ENCODE measurements at regions not wholly inside any gene's neighbourhood (a gene's known extent, or its start where the extent isn't known, plus 50 kb on each side); places are given as distances from the start of the nearest gene placed in this dataset.
"Not testable (repeated sequence)": the region's sequence is repeated elsewhere in the genome, so short reads cannot be mapped to it uniquely, and the experiment has no call there.

GRCh38 chr9:104323967-104324694 lies 179.9 kb upstream of the OR13F1 start:
- DNase-seq (ENCODE audit: low spot score): not testable (repeated sequence)

- no peak for DNase-seq (ENCODE audit: low spot score)
Observed at GRCh38 chr9:104326912-104327311, 177.2 kb upstream of the OR13F1 start.

GRCh38 chr9:104329245-104329644 lies 174.8 kb upstream of the OR13F1 start:
- no peak for DNase-seq (ENCODE audit: low spot score)

GRCh38 chr9:104330841-104331240 lies 173.2 kb upstream of the OR13F1 start:
- no peak for DNase-seq (ENCODE audit: low spot score)

GRCh38 chr9:104334549-104334948 lies 169.5 kb upstream of the OR13F1 start:
- DNase-seq (ENCODE audit: low spot score): no peak

- no peak for DNase-seq (ENCODE audit: low spot score)
Observed at GRCh38 chr9:104339692-104340091, 164.4 kb upstream of the OR13F1 start.

- no peak for DNase-seq (ENCODE audit: low spot score)
Observed at GRCh38 chr9:104342552-104342951, 161.5 kb upstream of the OR13F1 start.

- peak; percentile 76 for DNase-seq (ENCODE audit: low spot score)
Observed at GRCh38 chr9:104345061-104345460, 159.0 kb upstream of the OR13F1 start.

GRCh38 chr9:104350541-104350940 lies 153.5 kb upstream of the OR13F1 start:
- DNase-seq (ENCODE audit: low spot score): peak; percentile 56

GRCh38 chr9:104351726-104352125 lies 152.3 kb upstream of the OR13F1 start:
- DNase-seq (ENCODE audit: low spot score): no peak

GRCh38 chr9:104361207-104361606 lies 142.9 kb upstream of the OR13F1 start:
- DNase-seq (ENCODE audit: low spot score): no peak

GRCh38 chr9:104362912-104363472 lies 141.1 kb upstream of the OR13F1 start:
- no peak for DNase-seq (ENCODE audit: low spot score)

GRCh38 chr9:104367507-104367906 lies 136.6 kb upstream of the OR13F1 start:
- no peak for DNase-seq (ENCODE audit: low spot score)

GRCh38 chr9:104368318-104368717 lies 135.7 kb upstream of the OR13F1 start:
- DNase-seq (ENCODE audit: low spot score): not testable (repeated sequence)

GRCh38 chr9:104374711-104375110 lies 129.4 kb upstream of the OR13F1 start:
- no peak for DNase-seq (ENCODE audit: low spot score)

GRCh38 chr9:104386013-104386412 lies 118.0 kb upstream of the OR13F1 start:
- DNase-seq (ENCODE audit: low spot score): peak; percentile 28

GRCh38 chr9:104386425-104387069 lies 117.5 kb upstream of the OR13F1 start:
- DNase-seq (ENCODE audit: low spot score): peak; percentile 61

GRCh38 chr9:104388071-104388470 lies 116.0 kb upstream of the OR13F1 start:
- DNase-seq (ENCODE audit: low spot score): no peak

GRCh38 chr9:104389341-104389740 lies 114.7 kb upstream of the OR13F1 start:
- DNase-seq (ENCODE audit: low spot score): peak; percentile 92

- DNase-seq (ENCODE audit: low spot score): not testable (repeated sequence)
Observed at GRCh38 chr9:104394901-104395300, 109.2 kb upstream of the OR13F1 start.

GRCh38 chr9:104412238-104412637 lies 91.8 kb upstream of the OR13F1 start:
- DNase-seq (ENCODE audit: low spot score): no peak

- DNase-seq (ENCODE audit: low spot score): no peak
Observed at GRCh38 chr9:104416470-104416869, 87.6 kb upstream of the OR13F1 start.

- no peak for DNase-seq (ENCODE audit: low spot score)
Observed at GRCh38 chr9:104417296-104417695, 86.8 kb upstream of the OR13F1 start.
